ENCODE measurements at regions not wholly inside any gene's neighbourhood (a gene's known extent, or its start where the extent isn't known, plus 50 kb on each side); places are given as distances from the start of the nearest gene placed in this dataset.

GRCh38 chr13:26813321-26813979, 52.9 kb upstream of the GPR12 start:
- WGBS (ENCODE audit: insufficient coverage) = 70% methylated on average over 9 of the region's 10 CpGs
- peaks cover 22 to 52% of the 10 kb centered on the region in 2 donors for H3K27me3 Mint-ChIP-seq (ENCODE audit: low read depth in 2 of 2)

GRCh38 chr13:26811581-26811980, 51.0 kb upstream of the GPR12 start:
- no peak overlapping the region for H3K4me3 ChIP-seq (ENCODE audit: low read length)
- Mint-ChIP-seq H3K27me3 (ENCODE audit: low read depth in 2 of 2) (peaks cover 28 to 61% of the 10 kb centered on the region in 2 donors), H3K36me3 (no peaks in the 10 kb centered on the region), H3K4me3 (no peak overlapping the region), H3K9me3 (no peaks in the 10 kb centered on the region), H3K27ac (no peak overlapping the region), H3K4me1 (no peaks in the 10 kb centered on the region)
- H3K9me3 ChIP-seq (ENCODE audit: control insufficient read depth, insufficient read depth, low read length) = no peaks in the 10 kb centered on the region
- intact Hi-C loops (cut with micrococcal nuclease) = no loop called here
- no peaks in the 10 kb centered on the region for H3K36me3 ChIP-seq (ENCODE audit: control insufficient read depth, insufficient read depth, low read length)
- no peak for TF ChIP-seq CTCF (IDR thresholded peaks at IDR 0.05)
- ATAC-seq (no peak), DNase-seq (no peak)
- no peaks in the 10 kb centered on the region for H3K4me1 ChIP-seq (ENCODE audit: control insufficient read depth, insufficient read depth, low read length)
- no peak overlapping the region for H3K27ac ChIP-seq (ENCODE audit: low read length)
- 76% methylated on average over 3 of the region's 3 CpGs for WGBS (ENCODE audit: insufficient coverage)
- peaks cover 3% of the 10 kb centered on the region for H3K27me3 ChIP-seq (ENCODE audit: control insufficient read depth, insufficient read depth, low read length)

More at GRCh38 chr13:26813321-26813979, 52.9 kb upstream of the GPR12 start:
- intact Hi-C loops (cut with micrococcal nuclease) = no loop called here
- no peak for TF ChIP-seq CTCF (IDR thresholded peaks at IDR 0.05)
- Mint-ChIP-seq H3K9me3 (no peaks in the 10 kb centered on the region), H3K4me1 (no peaks in the 10 kb centered on the region), H3K36me3 (no peaks in the 10 kb centered on the region), H3K4me3 (no peak overlapping the region), H3K27ac (no peak overlapping the region)
- Histone ChIP-seq H3K27me3 (ENCODE audit: control insufficient read depth, insufficient read depth, low read length) (no peaks in the 10 kb centered on the region), H3K4me3 (ENCODE audit: low read length) (no peak overlapping the region), H3K9me3 (ENCODE audit: control insufficient read depth, insufficient read depth, low read length) (no peaks in the 10 kb centered on the region), H3K36me3 (ENCODE audit: control insufficient read depth, insufficient read depth, low read length) (no peaks in the 10 kb centered on the region), H3K4me1 (ENCODE audit: control insufficient read depth, insufficient read depth, low read length) (no peaks in the 10 kb centered on the region), H3K27ac (ENCODE audit: low read length) (no peak overlapping the region)
- ATAC-seq (no peak), DNase-seq (no peak)

All from natural killer cell (primary cell).